GM21619 (cell line): ENCODE measurements at regions not wholly inside any gene's neighbourhood (a gene's known extent, or its start where the extent isn't known, plus 50 kb on each side); places are given as distances from the start of the nearest gene placed in this dataset.
"Not testable (repeated sequence)": the region's sequence is repeated elsewhere in the genome, so short reads cannot be mapped to it uniquely, and the experiment has no call there.

Experiments
- ATAC-seq: cut with Tn5 transposase; IDR thresholded peaks from one replicate; pipeline ENCODE4 v1.9.1; 2021; ENCODE audit not compliant: unreplicated experiment

DNA sequence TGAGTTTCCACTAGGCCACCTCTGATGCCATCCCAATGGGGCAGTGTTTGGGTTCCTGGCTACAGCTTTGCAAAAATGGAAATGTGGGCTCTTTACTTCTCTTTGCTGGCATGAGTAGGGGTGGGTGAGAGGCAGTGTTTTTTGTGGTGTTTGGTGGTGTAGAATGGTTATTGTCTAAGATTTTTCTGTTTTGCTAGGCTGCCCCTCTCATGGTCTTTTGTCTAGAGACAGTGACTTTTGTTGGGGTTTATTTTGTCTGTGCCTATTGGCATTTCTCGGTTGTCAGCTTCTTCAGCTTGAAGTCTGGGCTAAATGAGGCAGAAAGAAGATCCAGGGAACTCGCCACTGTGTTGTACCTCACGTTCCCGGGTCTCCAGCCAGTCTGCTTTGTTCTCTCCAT is 112.1 kb downstream of the CENPF start:
- no peak for ATAC-seq

DNA sequence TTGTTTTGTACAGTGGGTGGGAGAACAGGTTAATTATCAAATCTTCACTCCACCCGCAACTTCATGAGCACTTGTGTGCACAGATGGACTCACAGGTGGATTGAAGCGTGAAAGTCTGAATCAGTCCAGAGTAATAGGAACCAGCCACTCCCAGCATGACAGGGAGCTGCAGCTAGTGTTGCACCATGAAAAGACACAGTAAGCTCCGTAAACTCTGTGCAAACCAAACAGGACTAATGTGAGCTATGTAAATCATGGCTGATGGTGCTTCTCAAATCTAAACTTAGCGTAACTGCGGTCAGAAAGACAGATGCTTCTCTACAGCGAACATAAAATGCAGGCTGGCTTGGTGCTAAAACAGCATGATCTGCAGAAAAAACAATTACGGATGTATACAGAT is 114.4 kb downstream of the CENPF start:
- ATAC-seq: no peak

DNA sequence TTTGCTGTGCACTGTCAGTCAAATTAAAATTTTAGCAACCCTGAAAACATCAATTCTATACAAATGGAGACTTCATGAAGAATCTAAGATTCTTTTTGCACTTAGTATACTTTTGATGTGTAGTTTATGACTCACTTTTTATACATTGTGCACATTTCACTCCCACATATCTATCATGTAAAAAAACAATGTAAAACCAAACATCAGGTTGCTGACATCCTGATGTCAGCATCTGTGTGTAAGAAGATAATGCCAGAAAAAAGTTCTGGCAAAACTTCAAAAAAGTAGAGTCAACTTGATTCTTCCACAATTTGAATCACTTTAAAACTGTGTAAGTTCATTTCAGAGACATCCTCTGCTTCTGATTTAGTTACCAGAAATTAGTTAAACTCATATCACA is 115.7 kb downstream of the CENPF start:
- no peak for ATAC-seq

DNA sequence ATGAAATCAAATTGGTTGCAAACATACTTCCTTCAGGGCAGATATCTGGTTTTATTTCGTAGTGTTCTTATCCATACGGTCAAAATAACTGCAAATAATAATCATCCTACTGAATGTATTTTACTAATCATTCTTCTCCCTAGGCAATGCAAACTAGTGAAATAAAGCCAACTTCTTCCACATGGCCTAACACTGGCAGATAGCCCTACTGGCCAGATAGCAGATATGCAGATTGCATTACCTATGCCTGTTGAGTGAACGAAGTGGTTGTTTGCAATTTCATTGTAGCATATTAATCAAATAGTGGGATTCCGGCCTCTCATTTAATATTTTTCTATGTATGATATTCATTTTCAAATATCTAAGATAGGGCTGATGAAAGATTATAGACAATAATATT is 116.2 kb downstream of the CENPF start:
- ATAC-seq: no peak

DNA sequence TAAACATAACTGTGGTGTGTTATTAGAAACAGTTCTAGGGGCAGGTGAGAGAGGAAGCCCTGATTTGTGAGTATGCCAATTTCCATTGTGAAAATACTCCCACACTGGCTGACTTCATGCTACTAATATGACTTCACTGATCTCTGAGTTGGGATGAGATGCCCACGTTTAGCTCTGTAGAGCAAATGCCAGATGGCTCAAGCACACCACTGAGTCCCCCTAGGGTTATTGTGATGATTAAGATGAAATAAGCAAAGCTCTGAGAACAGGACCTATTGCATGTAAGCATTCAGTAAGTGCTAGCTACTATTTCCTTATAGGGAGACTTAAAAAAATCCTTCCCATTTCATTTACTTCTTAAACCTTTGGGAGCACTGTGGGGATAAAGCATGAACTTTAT is 117.6 kb downstream of the CENPF start:
- no peak for ATAC-seq

DNA sequence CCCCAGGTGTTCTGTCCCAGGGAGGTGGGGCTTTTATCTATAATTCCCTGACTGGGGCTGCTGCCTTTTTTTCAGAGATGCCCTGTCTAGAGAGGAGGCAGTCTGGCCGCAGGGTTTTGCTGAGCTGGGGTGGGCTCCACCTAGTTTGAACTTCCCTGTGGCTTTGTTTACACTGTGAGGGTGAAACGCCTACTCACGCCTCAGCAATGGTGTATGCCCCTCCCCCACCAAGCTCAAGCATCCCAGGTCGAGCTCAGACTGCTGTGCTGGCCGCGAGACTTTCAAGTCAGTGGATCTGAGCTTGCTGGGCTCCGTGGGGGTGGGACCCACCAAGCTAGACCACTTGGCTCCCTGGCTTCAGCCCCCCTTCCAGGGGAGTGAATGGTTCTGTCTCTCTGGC is 124.3 kb downstream of the CENPF start:
- no peak for ATAC-seq

DNA sequence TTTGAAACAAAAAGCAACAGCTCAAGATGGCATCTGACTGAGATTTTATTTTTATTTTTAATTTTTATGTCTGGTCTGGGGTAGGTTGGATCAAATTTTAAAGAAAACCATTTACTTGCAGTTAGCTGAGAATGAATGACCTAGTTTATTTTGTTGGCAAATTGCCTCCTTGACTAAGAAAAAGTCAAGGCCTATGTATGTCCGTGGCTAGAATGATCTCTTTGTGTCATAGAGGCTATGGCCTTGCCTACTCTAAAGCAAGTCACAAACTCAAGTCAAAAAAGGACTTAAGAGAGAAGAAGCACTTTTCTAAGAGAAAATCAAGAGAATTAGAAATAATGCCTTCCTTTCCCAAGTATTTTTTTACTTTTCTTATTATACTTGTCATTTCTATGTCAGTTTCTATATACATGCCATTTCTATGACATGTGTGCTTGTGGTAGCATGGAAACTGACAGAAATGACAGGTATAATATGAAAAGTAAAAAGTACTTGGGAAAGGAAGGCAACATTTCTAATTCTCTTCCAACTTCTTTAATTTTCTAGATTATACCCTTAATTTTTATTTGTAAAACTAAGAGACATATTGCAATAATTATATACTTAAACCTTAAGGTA is 136.7 kb downstream of the CENPF start:
- no peak for ATAC-seq

DNA sequence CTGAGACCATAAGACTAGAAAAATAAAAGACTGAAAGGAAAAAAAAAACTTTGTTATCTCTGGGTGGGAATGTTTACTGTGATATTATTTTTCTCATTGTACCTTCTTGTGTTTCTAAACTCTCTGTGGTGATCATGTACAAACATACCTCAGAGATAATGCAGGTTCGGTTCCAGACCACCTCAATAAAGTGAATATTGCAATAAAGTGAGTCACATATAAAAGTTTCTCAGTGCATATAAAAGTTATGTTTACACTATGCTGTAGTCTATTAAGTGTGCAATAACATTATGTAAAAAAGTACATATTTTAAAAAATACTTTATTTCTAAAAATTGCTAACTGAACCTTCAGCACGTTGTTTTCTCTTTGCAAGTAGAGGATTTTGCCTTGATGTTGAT is 137.5 kb downstream of the CENPF start:
- ATAC-seq: no peak

DNA sequence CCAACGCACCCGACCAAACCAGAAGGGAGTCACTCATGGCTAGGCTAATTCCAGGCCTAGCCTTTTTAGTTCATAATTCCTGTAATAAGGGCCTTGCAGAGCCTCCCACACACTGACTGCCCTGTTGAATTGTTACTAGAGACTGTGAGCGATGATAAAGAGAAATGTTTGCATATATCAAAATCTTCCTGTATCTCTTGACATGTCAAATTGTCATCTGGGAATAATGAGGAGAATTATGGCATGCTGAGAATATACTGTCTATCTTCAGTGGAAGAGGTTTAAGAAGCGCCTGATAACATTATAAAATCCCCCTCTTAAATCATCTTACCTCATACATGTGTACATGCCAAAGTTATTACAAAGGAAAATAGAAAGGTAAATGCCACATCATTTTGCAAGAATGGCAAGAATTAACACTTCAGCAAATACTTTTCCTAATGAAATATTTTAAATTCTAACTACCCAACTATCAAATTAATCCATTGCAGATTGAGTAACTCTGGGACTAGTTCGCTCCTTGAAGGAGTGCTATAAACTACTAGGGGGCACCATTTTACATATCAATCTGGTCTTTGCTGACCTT is 144.1 kb downstream of the CENPF start:
- ATAC-seq: no peak

DNA sequence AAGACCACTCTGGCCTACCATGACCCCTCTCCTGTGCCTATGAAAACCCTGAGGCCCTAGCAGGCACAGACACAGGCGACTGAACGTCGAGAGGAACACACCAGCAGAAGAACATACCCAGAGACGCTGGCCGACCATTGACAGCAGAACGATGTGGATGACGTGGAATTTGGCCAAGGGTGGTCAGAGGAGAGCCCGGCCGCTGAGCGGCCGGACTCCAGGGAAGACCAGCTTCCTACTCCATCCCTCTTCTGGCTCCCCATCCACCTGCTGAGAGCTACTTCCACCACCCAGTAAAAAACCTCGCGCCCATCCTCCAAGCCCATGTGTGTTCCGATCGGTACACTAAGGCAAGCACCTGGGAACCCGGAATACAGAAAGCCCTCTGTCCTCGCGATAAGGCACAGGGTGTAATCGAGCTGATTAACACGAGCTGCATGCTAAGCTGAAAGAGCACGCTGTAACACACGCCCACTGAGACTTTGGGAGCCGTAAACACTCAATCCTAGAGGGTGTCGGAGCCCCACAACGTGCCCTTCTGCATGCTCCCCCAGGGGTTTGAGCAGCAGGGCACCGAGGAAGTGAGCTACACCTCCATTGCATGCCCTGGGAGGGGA is 150.3 kb downstream of the CENPF start:
- ATAC-seq: no peak

DNA sequence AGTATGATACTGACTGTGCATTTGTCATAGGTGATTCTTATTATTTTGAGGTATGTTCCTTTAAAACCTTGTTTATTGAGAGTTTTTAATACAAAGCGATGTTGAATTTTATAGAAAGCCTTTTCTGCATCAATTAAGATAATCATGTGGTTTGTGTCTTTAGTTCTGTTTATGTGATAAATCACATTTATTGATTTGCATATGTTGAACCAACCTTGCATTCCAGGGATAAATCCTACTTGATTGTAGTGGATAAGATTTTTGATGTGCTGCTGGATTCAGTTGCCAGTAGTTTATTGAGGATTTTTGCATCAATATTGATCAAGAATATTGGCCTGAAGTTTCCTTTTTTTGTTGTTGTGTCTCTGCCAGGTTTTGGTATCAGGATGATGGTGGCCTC is 158.0 kb downstream of the CENPF start:
- no peak for ATAC-seq

DNA sequence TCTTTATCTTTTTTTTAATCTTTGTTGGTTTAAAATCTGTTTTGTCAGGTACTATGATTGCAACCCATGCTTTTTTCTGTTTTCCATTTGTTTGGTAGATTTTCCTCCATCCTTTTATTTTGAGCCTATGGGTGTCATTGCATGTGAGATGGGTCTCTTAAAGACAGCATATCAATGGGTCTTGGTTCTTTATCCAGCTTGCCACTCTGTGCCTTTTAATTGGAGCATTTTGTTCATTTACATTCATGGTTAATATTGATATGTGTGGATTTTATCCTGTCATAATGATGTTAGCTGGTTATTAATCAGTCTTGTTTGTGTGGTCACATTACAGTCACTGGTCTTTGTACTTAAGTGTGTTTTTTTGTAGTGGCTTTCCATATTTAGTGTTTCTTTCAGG is 159.9 kb downstream of the CENPF start:
- ATAC-seq: no peak

DNA sequence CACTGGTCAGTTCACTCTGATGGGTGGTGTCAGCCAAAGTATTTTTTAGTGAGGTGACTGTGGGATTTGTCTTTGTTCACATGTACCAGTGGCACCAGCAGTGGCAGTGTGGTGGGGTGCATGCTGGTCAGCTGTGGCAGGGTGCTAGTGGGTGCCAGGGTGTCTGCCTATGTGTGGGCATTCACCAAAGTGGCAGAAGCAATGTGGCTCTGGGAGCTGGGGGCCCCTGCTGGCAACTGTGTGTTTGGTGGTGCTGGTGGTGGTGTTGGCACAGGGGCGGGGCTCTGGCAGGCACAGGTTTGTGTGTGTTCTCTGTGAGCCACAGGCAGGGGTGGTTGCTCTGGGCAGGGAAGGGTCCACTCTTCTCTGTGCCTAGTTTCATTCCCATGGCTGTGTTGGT is 161.5 kb downstream of the CENPF start:
- no peak for ATAC-seq

DNA sequence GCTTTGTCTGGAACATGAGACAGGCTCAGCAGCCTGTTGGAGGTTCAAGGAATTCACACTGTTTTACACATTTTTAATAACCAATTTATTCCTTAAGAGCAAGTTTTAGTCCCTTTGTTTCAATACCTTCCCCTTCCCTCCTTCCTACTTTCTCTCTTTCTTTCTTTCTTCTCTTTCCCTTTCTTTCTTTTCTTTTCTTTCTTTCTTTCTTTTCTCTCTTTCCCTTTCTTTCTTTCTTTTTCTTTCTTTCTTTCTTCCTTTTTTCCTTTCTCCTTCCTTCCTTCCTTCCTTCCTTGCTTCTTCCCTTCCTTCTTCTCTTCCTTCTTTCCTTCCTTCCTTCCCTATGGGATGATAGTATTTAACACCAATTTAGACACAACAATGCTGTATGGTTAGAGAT is 164.2 kb downstream of the CENPF start:
- no peak for ATAC-seq

DNA sequence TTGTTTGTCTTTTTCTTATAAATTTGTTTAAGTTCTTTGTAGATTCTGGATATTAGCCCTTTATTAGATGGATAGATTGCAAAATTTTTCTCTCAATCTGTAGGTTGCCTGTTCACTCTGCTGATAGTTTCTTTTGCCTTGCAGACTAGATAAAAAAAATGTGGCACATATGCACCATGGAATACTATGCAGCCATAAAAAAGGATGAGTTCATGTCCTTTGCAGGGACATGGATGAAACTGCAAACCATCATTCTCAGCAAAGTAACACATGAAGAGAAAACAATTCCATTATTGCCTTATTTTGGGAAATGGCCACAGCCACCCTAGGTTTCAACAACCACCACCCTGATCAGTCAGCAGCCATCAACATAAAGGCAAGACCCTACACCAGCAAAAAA is 166.7 kb downstream of the CENPF start:
- not testable (repeated sequence) for ATAC-seq

DNA sequence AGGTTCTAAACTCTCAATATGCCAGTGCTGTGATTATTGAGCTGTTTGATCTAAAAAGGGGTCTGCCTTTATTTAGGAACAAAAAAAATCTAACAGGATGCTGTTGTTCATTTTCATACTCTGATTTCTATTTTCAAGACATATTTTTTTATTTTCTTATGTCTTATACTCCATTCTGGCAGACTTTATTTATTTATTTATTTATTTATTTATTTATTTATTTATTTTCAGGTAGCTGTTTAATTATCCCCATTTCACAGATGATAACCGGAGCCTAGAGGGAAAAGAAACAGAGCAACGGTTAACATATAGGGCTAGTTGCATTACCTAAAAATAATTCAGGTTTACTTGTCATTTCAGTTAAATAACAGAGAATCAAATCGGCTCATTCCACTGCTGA is 174.4 kb downstream of the CENPF start:
- no peak for ATAC-seq

DNA sequence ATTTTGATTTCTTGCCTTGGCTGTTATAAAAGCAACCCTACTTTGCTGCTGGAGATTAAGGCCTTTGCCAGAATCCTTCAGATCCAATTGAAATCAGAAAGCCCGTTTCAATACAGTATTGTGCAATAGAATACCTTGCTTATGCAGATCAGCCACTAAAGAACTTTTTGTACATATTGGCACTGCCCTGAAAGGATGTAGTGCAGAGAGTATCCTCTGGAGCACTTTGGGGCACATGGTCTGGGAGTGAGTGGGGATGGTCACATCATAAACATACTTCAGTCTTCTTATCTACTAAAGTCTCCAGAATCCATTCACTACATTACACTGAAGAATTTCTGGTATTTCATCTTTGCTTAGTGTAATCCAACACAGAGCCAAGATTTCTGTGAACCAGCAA is 189.0 kb downstream of the CENPF start:
- ATAC-seq: no peak

DNA sequence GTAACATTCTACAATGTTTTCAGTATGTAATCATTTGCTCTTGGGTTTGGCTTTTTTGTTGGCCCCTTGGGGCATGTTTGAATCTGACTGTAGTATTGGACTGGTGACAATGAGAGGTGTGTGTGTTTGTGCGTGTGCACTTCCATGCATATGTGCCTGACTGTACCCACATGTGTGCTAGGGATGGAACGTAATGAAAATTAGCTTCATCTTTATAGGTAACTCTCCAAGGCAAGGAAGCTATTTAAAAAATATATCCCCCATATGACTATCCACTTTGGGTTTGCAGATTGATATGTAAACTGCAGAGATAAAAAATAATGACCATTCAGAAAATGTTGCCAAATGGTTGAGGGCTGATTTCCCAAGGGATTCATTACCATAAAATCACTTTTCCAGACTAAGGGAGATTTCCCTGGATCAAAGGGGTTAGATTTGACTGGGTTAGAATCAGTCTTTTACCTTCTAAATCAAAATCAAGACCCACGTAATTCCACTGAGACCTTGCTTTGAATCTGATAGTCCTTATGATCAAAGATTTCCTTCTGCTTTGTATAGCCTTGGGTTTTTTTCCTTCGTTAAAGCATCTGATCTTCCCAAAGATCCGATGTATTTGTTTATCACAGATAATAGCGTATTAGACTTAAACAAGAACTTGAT is 189.7 kb downstream of the CENPF start:
- ATAC-seq: no peak

DNA sequence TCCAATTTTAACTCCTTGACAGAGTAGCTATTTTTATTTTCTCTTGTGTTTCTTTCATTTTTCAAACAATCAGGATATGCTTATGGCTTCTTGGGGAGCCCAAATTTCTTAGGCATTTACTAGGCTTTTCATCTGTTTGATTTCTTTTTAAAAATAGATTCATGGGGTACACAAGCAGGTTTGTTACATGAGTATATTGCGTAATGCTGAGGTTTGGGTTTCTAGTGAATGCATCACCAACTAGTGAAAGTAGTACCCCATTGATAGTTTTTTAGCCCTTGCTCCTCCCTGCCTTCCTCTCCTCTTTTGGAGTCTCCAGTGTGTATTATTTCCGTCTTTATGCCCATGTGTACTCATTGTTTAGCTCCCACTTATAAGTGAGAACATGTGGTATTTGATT is 190.7 kb downstream of the CENPF start:
- no peak for ATAC-seq

DNA sequence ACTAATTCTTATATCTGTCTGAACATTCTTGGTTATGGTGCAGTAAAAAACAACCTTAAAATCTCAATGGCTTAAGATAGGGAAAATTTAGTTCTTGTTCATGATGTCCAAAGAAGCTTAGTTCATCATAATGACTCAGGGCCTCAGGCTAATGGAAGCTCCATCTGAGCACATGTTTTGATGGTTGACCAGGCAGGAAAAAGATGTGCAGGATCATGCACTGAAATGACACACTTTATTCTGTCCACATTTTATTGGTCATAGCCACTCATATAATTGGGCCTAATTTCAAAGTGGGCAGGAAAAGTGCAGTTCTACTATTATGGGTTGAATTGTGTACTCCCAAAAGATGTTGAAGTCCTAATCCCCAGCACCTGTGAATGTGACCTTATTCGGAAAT is 198.2 kb downstream of the CENPF start:
- ATAC-seq: no peak

DNA sequence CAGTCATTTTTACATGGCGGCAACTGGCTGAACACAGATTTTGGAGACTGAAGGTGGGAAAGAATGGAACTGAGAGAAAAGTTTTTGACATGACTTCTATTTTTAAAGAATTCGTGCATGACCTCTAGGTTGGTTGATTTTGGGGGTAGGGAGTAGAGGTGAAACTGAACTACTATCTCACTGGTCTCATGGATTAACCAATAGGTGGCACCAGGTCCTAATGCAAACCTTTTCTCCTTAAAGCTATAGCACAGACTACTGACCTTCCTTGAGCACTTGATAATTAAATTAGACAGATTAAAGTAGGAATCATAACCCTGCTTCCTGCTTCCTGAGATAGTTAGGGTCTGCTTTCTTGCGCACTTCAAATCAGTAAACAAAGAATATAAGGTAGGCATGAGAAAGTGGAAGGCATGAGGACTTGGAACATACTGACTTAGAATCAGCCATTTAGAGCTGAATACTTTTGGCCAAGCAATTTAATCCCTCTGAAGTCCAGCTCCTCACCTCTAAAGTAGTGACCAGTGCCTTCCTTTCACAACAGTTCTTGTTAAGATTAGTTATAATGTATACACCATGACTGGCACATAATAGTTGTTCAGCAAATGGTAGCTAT is 206.0 kb downstream of the CENPF start:
- no peak for ATAC-seq

DNA sequence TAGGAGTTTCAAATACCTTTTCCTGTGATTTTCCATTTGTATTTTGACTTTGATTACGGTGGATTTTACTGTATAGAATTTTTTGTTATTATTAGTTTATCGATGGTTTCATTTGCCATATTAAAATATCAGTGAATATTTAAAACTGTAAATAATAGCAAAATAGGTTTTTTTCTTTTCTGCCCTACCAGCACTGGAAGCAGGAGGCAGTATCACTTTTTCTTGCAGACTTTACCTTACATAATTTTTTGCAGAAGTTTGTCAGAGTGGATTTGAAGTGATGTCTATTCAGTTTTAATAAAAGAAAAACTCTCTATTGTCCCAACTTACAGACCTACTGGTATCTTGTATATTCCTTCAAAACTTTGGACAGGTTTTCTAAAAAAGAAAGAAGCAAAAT is 213.6 kb downstream of the CENPF start:
- ATAC-seq: no peak
